DND-41 (cell line): ENCODE measurements at regions not wholly inside any gene's neighbourhood (a gene's known extent, or its start where the extent isn't known, plus 50 kb on each side); places are given as distances from the start of the nearest gene placed in this dataset.

Experiments used
- EZH2 ChIP-seq: IDR thresholded peaks from 3 replicates; pipeline ENCODE4 v1.6.1; 2012; ENCODE audit warnings: borderline replicate concordance, low read depth, mild to moderate bottlenecking, moderate library complexity, low read length, inconsistent platforms; ENCODE audit not compliant: severe bottlenecking
- TF ChIP-seq, protein P1 (sequence below): IDR thresholded peaks from 2 replicates; pipeline ENCODE4 v1.5.1; 2012; ENCODE audit warnings: borderline replicate concordance, low read length, moderate library complexity, mild to moderate bottlenecking; ENCODE audit not compliant: poor library complexity, severe bottlenecking; ENCODE audit errors: extremely low read depth

DNA sequence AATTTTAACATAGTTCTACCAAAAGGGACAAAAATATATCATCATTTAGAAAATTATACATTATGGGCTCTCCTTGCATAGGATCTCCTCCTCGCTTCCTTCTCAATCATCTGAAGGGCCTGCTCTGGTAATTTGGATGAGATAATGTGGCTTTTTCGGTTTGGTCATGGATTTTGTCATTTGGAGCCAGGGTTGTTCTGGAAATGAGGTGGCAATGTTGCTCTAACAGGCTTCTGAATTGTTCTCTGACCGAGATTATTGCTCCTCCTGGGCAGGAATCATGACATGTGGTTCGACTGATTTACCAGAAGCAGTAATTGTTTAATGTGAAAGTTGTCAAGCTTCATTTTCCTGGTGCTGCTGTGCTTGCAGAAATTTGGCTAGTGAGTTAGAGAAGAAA, 194.7 kb upstream of the ERBB4 start:
- TF ChIP-seq, protein P1, sequence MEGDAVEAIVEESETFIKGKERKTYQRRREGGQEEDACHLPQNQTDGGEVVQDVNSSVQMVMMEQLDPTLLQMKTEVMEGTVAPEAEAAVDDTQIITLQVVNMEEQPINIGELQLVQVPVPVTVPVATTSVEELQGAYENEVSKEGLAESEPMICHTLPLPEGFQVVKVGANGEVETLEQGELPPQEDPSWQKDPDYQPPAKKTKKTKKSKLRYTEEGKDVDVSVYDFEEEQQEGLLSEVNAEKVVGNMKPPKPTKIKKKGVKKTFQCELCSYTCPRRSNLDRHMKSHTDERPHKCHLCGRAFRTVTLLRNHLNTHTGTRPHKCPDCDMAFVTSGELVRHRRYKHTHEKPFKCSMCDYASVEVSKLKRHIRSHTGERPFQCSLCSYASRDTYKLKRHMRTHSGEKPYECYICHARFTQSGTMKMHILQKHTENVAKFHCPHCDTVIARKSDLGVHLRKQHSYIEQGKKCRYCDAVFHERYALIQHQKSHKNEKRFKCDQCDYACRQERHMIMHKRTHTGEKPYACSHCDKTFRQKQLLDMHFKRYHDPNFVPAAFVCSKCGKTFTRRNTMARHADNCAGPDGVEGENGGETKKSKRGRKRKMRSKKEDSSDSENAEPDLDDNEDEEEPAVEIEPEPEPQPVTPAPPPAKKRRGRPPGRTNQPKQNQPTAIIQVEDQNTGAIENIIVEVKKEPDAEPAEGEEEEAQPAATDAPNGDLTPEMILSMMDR, result no peak
- no peak for TF ChIP-seq EZH2
